Stimulated activated naive CD4-positive, alpha-beta T cell treated with Interleukin-2 at 50 U/mL for 16 hours (primary cell): ENCODE measurements at regions not wholly inside any gene's neighbourhood (a gene's known extent, or its start where the extent isn't known, plus 50 kb on each side); places are given as distances from the start of the nearest gene placed in this dataset.

Source experiments
- DNase-seq: peaks from one replicate; lab custom pipeline; 2025; lab: John Stamatoyannopoulos, UW

- no peak for DNase-seq
Observed at GRCh38 chr5:2240118-2240904, 357.6 kb upstream of the IRX4 start.

GRCh38 chr5:2239201-2239910 lies 356.6 kb upstream of the IRX4 start:
- no peak for DNase-seq

- DNase-seq, result no peak
Observed at GRCh38 chr5:2238732-2239131, 356.0 kb upstream of the IRX4 start.

GRCh38 chr5:2227433-2227832 lies 344.7 kb upstream of the IRX4 start:
- DNase-seq, result no peak

DNA sequence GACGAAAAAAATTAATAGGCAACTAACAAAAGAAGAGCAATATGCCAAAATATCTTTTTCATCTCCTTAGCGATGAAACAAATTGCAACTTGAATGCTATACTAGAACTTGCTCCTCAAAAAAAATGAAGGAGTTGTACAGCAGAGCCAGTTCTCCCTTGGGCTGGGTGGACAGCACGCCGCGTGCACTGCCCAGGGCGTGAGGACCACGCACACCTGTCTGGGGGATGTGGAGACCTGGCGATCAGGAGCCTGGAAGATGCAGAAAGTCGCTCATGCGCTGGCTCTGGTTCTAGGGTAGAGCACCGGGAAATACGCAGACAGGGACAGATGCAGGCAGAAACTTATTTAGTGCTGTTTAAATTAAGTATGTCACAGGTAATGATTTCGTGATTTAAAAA lies 342.0 kb upstream of the IRX4 start:
- no peak for DNase-seq

DNA sequence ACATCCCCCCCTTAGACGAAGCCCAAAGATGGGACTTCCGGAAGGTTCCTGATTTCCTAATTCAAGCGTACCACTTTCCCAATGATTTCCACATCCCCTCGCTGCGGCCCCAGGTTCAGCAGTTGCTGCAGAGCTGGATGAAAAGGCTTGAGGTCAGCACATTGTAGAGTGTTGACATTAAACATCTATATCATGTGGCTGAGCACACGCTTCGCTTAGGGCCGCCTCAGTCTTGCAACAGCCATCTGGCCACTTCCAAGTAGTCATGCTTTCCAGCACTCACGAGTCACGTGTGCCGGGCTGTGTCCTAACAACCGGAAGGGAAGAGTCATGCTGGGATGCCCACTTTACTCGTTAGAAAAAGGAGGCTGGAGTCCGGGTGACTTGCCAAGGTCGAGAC lies 340.6 kb upstream of the IRX4 start:
- DNase-seq, result no peak

GRCh38 chr5:2222246-2222992 lies 339.7 kb upstream of the IRX4 start:
- no peak for DNase-seq

DNA sequence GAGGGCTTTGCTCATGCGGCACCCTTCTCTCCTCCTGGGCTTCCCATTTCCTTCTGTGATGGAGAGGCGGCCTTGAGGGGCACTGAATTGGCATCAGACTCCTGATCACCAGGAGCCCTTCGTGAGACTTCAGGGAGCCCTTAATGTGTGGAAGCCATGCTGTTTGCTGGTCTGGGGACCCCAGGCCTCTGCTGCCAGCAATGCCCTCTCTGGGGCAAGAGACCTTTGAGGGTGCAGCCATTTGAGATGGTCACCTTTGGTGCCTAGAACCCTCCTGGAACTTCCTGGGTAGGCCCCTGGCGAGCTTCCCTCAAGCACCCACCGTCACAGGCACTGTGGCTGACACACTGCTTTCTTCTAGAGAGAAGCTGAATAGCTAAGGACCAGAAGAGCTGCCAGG lies 338.7 kb upstream of the IRX4 start:
- no peak for DNase-seq

DNA sequence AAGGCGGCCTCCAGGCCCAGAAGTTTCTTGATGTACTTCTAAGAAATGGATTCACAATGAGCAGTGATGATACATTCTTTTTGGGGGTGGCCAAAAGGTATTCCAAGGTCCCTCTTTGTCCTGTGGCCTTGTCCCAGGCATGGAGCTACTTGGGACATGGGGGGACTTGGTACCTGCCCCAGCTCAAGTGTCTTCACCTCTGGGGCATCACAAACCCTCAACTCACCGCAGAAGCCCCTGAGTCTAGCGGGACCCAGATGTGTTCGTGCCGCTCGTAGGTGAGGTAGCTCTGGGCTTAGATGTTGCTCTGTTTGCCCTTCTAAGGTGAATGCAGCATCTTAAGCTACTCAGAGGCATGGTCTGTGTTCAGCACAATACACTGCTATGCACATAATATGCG lies 338.0 kb upstream of the IRX4 start:
- no peak for DNase-seq

DNA sequence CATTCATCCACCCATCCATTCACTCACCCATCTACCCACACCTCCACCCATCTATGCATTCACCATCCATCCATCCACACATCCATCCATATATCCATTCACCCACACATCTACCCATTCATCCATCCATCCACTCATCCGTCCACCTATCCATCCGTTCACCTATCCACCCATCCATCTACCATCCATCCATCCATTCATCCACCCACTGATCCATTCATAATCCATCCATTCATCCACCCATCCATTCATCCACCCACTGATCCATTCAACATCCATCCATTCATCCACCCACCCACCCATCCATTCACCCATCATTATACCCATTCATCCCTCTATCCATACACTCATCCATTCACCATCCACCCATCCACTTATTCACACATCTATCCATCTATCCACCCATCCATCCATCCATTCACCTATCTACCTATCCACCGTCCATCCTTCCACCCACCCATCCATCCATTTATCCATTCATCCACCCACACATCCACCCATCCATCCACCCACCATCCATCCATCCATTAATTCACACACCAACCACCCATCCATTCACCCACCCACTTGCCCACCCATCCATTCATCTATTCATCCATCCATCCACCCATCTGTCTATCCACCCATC lies 336.5 kb upstream of the IRX4 start:
- DNase-seq, result no peak

GRCh38 chr5:2217219-2217618 lies 334.5 kb upstream of the IRX4 start:
- no peak for DNase-seq

DNA sequence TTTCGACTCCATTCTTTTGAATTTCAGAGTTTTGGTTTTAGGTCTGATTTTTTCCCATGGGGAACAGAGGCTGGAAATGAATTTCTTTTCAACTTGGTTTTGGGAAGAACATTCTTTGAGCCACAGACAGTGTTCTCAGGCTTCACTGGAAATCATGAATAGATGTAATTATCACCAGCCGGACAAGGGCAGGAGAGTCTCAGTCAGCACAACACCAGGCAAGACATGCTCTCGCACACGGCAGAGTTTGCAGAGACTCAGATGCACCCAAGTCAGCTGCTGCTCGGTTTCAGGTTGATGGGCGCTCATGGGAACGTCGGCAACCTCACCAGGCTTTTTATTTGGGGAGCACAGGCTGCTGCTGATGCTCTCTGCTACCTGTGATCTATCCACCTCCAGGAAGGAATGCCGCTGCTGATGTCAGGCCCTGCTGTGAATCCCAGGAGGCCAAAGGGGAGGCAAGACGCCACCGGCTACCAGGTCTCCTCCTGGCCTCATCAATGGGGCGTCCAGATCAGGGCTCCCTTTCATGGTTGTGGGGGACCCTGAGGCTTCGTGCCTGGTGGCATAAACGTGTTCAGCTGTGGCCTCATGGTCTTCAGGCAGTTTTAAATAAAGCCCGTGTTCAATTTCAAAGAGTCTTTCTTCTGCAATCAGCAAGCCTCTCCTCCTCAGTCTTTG lies 332.3 kb upstream of the IRX4 start:
- DNase-seq, result no peak

- no peak for DNase-seq
Observed at GRCh38 chr5:2213121-2213730, 330.5 kb upstream of the IRX4 start.

GRCh38 chr5:2212481-2212880 lies 329.8 kb upstream of the IRX4 start:
- no peak for DNase-seq

- DNase-seq, result no peak
Observed at GRCh38 chr5:2208239-2208544, 325.5 kb upstream of the IRX4 start.

DNA sequence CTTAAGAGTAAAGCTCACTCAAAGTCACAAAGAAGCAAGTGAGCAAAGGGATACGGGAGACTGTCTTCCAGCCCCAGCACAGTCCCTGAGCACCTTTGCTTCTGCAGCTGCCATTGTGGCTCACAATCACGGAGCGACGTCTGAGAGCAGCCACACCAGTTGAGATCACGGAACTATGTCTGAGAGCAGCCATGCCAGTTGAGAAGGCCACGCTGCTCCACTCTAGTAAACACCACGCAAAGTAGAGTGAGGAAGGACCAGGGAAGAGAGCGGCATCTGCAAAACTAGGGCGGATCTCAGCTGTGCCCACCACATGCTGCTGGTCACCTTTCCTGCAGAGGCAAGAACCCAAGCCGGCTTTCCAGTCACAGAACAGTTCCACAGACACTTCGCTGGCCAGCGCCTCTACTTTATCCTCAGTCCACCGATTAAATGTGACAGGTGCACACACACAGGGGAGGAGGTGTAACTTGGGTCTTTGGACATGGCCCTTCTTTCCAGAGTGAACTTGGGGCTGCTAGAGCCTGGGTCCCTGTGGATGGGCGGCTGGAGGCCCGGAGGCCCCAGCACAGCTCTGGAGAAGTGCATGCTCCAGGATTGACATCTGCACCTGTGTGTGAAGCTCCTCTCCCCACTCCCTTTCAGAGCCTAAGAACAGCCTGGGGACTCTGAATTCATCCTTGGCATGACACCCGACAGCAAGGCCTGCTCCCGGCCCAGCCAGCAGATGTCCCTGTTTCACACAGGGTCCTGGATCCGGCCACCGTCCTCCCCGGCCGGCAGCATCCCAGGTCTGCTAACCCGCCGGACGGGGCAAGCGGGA lies 324.9 kb upstream of the IRX4 start:
- DNase-seq, result no peak

DNA sequence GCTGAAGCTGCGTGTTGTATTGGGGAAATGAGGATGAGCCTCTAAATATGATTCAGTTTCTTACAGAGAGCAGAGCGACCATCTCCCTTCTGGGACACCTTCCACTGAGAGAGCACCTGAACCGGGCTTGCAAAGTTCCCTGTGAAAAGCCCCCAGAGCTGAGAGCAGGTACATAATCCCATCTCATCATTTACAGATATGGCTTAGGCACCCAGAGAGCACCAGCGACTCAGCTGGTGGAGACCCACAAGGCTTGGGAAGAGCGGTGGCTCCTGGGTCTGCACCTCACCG lies 324.3 kb upstream of the IRX4 start:
- no peak for DNase-seq

DNA sequence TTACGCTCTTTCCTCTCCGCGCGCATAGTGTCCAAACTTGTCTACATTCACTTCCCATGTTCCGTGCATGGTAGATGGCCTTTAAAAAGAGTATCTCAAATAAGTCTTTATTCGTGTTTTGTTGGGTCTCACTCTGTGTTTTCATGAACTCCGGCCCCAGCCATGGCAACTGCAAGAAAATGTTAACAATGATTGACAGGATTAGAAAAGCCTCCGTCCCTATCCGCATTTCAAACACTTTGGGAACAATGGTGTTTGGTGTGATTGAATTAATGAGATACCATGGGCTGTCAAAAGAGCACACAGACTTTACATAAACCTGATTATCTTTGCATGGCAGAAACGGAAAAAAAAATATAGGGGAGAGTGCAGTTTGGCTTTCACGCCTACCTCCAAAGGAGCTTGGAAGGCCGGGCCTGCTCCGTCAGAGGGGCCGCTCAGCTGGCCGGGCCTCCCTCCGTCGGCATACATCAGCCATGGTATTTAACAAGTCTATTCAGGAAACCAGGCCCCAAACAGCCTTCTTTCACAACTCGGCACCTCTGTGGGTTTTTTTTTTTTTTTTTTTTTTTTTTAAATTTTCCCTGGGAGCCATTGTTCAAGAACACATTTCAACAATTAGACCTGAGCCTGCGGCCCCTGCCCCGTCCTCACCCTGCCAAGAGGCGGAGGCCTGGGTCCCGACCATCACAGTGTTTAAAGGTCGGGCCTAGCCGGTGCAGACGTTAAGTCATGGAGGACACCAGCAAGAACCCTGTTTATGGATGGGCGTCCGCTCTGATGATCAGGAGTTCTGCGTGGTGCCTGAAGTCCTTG lies 323.8 kb upstream of the IRX4 start:
- DNase-seq, result no peak

DNA sequence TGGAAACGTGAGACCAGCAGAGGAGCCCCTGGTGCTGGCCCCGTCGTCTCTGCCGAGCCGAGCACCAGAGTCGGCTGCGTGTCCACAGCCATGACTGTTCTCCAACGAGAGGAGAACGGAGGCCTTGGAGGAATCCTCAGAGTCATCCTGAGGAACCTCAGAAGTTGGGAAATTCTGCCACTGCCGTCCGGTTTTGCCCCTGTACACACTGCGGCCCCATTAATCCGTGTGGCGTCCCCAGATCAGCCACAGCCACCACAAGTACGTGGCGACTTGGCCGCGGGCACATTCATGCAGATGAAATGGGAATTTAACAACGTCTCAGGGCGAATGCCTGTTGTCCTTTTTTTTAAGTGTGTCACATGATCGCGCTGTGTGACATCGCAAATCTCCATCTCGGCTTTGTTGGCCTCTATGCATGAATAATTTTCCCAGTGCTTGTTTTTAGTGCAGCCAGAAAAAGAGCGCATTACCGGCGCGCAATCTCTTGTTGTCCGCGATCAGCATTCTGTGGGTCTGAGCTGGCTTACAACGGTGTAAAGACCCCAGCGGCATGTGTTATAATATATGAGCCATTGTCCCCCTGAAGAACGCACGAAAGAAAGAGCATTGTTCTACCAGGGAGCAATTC lies 323.0 kb upstream of the IRX4 start:
- no peak for DNase-seq

- no peak for DNase-seq
Observed at GRCh38 chr5:2205185-2205585, 322.5 kb upstream of the IRX4 start.
